ENCODE measurements at regions not wholly inside any gene's neighbourhood (a gene's known extent, or its start where the extent isn't known, plus 50 kb on each side); places are given as distances from the start of the nearest gene placed in this dataset.

DNA sequence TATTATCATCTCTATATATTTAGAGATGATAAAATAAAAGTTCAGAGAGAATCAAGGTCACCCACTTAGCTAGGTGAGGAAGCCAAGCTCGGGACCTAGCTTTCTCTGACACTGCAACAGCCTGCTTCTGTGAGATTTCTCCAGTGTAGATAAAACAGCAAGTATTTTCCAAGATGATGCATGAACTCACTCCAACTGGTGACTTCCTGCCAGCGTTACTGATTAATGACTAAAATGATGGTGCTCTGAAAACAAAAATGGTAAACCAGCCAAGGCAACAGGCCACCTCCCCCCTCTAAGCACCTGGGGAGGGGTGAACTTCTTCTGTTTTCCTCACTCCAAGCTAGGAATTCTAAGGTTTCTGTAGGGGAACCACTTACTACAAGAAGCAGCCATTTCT lies 510.2 kb upstream of the ID2 start:
- H3K36me3 ChIP-seq = no peaks in the 10 kb centered on the region
- H3K9me3 ChIP-seq = no peaks in the 10 kb centered on the region
- peak overlapping the region; percentile 68 to 82 for H3K27ac ChIP-seq
- DNase-seq = peak in 1 of 2 donors; percentile 40
- intact Hi-C loops (cut with DNase I; ENCODE audit: low total_unique reads) = no loop called here
- no peaks in the 10 kb centered on the region for H3K27me3 ChIP-seq
- no peak overlapping the region for H3K4me3 ChIP-seq
- H3K4me1 ChIP-seq = no peaks in the 10 kb centered on the region
- TF ChIP-seq POLR2A (IDR thresholded peaks at IDR 0.05) = no peak
- TF ChIP-seq, protein P1, sequence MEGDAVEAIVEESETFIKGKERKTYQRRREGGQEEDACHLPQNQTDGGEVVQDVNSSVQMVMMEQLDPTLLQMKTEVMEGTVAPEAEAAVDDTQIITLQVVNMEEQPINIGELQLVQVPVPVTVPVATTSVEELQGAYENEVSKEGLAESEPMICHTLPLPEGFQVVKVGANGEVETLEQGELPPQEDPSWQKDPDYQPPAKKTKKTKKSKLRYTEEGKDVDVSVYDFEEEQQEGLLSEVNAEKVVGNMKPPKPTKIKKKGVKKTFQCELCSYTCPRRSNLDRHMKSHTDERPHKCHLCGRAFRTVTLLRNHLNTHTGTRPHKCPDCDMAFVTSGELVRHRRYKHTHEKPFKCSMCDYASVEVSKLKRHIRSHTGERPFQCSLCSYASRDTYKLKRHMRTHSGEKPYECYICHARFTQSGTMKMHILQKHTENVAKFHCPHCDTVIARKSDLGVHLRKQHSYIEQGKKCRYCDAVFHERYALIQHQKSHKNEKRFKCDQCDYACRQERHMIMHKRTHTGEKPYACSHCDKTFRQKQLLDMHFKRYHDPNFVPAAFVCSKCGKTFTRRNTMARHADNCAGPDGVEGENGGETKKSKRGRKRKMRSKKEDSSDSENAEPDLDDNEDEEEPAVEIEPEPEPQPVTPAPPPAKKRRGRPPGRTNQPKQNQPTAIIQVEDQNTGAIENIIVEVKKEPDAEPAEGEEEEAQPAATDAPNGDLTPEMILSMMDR (IDR thresholded peaks at IDR 0.05) = no peak

DNA sequence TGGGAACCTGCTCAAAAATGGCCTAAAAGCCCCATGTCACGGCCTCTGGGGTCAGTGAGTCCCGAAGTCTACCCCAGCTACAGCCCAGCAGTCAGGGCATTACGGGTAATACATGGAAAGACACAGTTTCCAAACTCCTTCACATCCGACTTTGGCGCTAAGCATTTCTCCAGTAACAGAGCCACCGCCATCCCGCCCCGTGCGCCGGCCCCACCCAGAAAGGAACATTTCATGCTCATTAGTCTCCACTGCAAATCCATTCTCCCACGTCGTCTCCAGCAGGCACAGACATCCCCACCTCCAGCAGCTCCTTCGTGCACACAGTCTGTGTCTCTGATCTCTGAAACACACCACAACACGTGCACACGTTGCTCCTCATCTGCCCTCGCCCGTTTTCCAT lies 509.2 kb upstream of the ID2 start:
- TF ChIP-seq, protein P1 (IDR thresholded peaks at IDR 0.05) = no peak
- TF ChIP-seq POLR2A (IDR thresholded peaks at IDR 0.05) = no peak
- H3K27ac ChIP-seq = peak overlapping the region; percentile 68 to 82

DNA sequence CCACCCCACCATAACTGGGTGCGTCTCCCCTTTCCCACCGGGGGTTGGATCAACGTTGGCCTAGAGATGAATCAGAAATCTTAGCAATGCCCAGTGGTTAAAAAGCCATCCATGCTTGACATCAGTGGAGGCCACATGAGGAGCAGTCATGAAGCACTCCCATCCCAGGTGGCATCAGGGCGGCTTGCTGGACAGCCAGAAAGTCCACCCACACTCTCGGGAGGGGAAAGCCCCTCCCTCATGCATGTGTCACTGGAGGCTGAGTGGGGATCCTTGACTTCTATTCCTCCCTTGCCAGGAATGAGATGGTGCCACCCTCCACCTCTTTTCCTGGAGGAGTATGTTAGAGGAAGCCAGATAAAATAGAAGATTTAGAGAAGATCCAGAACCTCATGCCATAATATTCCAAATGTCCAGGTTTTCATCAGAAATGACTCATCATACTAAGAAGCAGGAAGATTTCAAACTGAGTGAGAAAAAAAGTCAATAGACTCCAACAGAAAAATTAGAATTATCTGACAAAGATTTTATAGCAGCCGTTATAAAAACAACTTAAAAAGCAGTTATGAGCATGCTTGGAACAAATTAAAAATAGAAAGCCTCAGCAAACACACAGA lies 507.1 kb upstream of the ID2 start:
- TF ChIP-seq, protein P1 (IDR thresholded peaks at IDR 0.05) = no peak
- TF ChIP-seq POLR2A (IDR thresholded peaks at IDR 0.05) = no peak
- Histone ChIP-seq H3K4me3 (no peak overlapping the region), H3K9me3 (no peaks in the 10 kb centered on the region), H3K27me3 (no peaks in the 10 kb centered on the region), H3K27ac (peak overlapping the region; percentile 64 to 82), H3K36me3 (no peaks in the 10 kb centered on the region), H3K4me1 (no peaks in the 10 kb centered on the region)
- DNase-seq = peak; percentile 64 to 72
- intact Hi-C loops (cut with DNase I; ENCODE audit: low total_unique reads) = no loop called here

More for the DNA sequence above, 509.2 kb upstream of the ID2 start:
- DNase-seq = no peak
- no peaks in the 10 kb centered on the region for H3K27me3 ChIP-seq
- no peaks in the 10 kb centered on the region for H3K9me3 ChIP-seq
- H3K4me3 ChIP-seq = no peak overlapping the region
- H3K4me1 ChIP-seq = no peaks in the 10 kb centered on the region
- no peaks in the 10 kb centered on the region for H3K36me3 ChIP-seq
- intact Hi-C loops (cut with DNase I; ENCODE audit: low total_unique reads) = no loop called here

DNA sequence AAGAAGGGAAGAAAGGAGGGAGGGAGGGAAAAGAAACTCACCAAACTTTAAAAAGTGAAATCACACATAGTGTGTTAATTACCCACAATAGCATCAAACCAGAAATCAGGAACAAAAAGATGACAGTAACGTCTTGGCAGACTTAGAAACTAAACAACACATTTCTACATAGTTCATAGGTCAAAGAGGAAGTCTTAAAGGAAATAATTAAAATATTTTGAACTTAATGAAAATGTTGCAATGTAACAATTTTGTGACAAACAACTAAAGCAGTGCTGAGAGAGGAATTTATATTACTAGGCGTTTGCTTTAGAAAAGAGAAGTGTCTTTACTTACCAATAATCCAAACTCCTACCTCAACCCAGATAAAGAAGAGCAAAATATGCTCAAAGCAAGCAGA lies 505.0 kb upstream of the ID2 start:
- intact Hi-C loops (cut with DNase I; ENCODE audit: low total_unique reads) = no loop called here
- Histone ChIP-seq H3K36me3 (no peaks in the 10 kb centered on the region), H3K4me1 (no peaks in the 10 kb centered on the region), H3K4me3 (no peak overlapping the region), H3K27ac (no peak overlapping the region), H3K9me3 (no peaks in the 10 kb centered on the region), H3K27me3 (no peaks in the 10 kb centered on the region)
- TF ChIP-seq, protein P1 (IDR thresholded peaks at IDR 0.05) = no peak
- TF ChIP-seq POLR2A (IDR thresholded peaks at IDR 0.05) = no peak
- no peak for DNase-seq

DNA sequence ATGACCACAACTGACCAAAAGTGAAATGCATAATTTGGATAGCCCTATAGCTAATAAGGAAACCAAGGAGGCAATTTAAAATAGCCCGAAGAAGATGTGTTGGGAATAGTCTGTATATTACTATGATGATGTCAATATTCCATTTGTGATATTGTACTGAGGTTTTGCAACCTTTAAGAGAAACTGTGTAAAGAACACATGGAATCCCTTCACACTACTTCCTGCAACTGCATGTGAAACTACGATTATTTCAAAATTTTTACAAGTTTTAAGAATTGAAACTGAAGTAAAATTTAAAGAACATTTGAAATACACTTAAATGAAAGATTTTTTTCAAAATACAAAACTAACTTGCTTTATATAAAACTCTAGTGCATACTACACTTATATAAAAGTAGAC lies 504.3 kb upstream of the ID2 start:
- no peak overlapping the region for H3K27ac ChIP-seq
- no peaks in the 10 kb centered on the region for H3K27me3 ChIP-seq
- TF ChIP-seq POLR2A (IDR thresholded peaks at IDR 0.05) = no peak
- TF ChIP-seq, protein P1 (IDR thresholded peaks at IDR 0.05) = no peak
- no peaks in the 10 kb centered on the region for H3K9me3 ChIP-seq
- H3K36me3 ChIP-seq = no peaks in the 10 kb centered on the region
- no peak for DNase-seq
- intact Hi-C loops (cut with DNase I; ENCODE audit: low total_unique reads) = no loop called here
- no peaks in the 10 kb centered on the region for H3K4me1 ChIP-seq
- no peak overlapping the region for H3K4me3 ChIP-seq
